IMR-90 (cell line): ENCODE measurements at regions not wholly inside any gene's neighbourhood (a gene's known extent, or its start where the extent isn't known, plus 50 kb on each side); places are given as distances from the start of the nearest gene placed in this dataset.

Source experiments
- ATAC-seq: fragments of 200-7000 bp; cut with Tn5 transposase; 2 replicates; pipeline ENCODE4 v1.9.1; 2020; ENCODE audit warnings: low read depth, mild to moderate bottlenecking, moderate library complexity
- BruUV-seq: library from RNA; stranded (reverse); fragments of 400-500 nt; replicated peaks from 2 replicates; lab custom pipeline; 2021; lab: Mats Ljungman, UMichigan
- CTCF ChIA-PET: fragments of 300-600 bp; formaldehyde crosslinking; extraction: SDS; loops from one replicate; lab custom pipeline; 2021; ENCODE audit warnings: antibody characterized with exemption; lab: Yijun Ruan, JAX
- POLR2A ChIA-PET: fragments of 300-600 bp; sonication (Branson Sonifier 250); formaldehyde crosslinking; loops from one replicate; lab custom pipeline; 2022; ENCODE audit warnings: antibody characterized with exemption; ENCODE audit not compliant: unreplicated experiment; lab: Charles Lee
- DNase-seq: peaks from one replicate; pipeline ENCODE4 v3.0.0; 2013
- H2AFZ ChIP-seq: replicated peaks from 2 replicates; pipeline ENCODE3; 2013; ENCODE audit warnings: low read length, mild to moderate bottlenecking; ENCODE audit not compliant: poor library complexity
- H2AK5ac ChIP-seq: 2 replicates; pipeline ENCODE4 v1.6.1; 2013; ENCODE audit warnings: low read depth, low read length, inconsistent platforms
- H2AK9ac ChIP-seq: replicated peaks from 2 replicates; pipeline ENCODE3; 2013; ENCODE audit warnings: mild to moderate bottlenecking, low read depth, low read length, moderate library complexity; ENCODE audit not compliant: poor library complexity
- H2BK120ac ChIP-seq: 2 replicates; pipeline ENCODE4 v1.6.1; 2013; ENCODE audit warnings: low read depth, low read length, inconsistent platforms
- H2BK15ac ChIP-seq: 3 replicates; pipeline ENCODE4 v1.6.1; 2013; ENCODE audit warnings: low read depth, low read length, inconsistent platforms
- H2BK20ac ChIP-seq: 2 replicates; pipeline ENCODE4 v1.6.1; 2013; ENCODE audit warnings: low read depth, mild to moderate bottlenecking, inconsistent platforms, low read length, moderate library complexity
- H2BK5ac ChIP-seq: 2 replicates; pipeline ENCODE4 v1.6.1; 2013; ENCODE audit warnings: mild to moderate bottlenecking, low read depth, low read length, inconsistent platforms; ENCODE audit not compliant: poor library complexity, severe bottlenecking
- H3K14ac ChIP-seq: replicated peaks from 2 replicates; pipeline ENCODE4 v1.6.1; 2013; ENCODE audit warnings: low read depth, low read length, inconsistent platforms
- H3K18ac ChIP-seq: 2 replicates; pipeline ENCODE4 v1.6.1; 2013; ENCODE audit warnings: low read depth, low read length, control low read depth
- H3K23ac ChIP-seq: 2 replicates; pipeline ENCODE4 v1.6.1; 2013; ENCODE audit warnings: low read depth, low read length, inconsistent platforms
- H3K27ac ChIP-seq: 2 replicates; pipeline ENCODE4 v1.5.1; 2013; ENCODE audit warnings: mild to moderate bottlenecking, control low read depth, low read length; ENCODE audit not compliant: insufficient read depth
- H3K27me3 ChIP-seq: 2 replicates; pipeline ENCODE4 v1.6.1; 2013; ENCODE audit warnings: low read length; ENCODE audit not compliant: control insufficient read depth, insufficient read depth
- H3K36me3 ChIP-seq: 2 replicates; pipeline ENCODE4 v1.6.1; 2013; ENCODE audit warnings: low read length, mixed read lengths; ENCODE audit not compliant: control insufficient read depth, insufficient read depth
- H3K4ac ChIP-seq: 2 replicates; pipeline ENCODE4 v1.6.1; 2013; ENCODE audit warnings: low read depth, low read length, inconsistent platforms
- H3K4me1 ChIP-seq: 2 replicates; pipeline ENCODE4 v1.6.1; 2013; ENCODE audit warnings: low read length, mixed read lengths; ENCODE audit not compliant: control insufficient read depth, insufficient read depth
- H3K4me2 ChIP-seq: 2 replicates; pipeline ENCODE4 v1.6.1; 2013; ENCODE audit warnings: low read depth, mild to moderate bottlenecking, control low read depth, low read length, moderate library complexity
- H3K4me3 ChIP-seq: 2 replicates; pipeline ENCODE4 v1.5.1; 2013; ENCODE audit warnings: low read depth, mild to moderate bottlenecking, control low read depth, low read length, moderate library complexity; ENCODE audit not compliant: insufficient read depth
- H3K56ac ChIP-seq: 2 replicates; pipeline ENCODE4 v1.6.1; 2013; ENCODE audit warnings: low read length, inconsistent platforms; ENCODE audit not compliant: insufficient read depth; ENCODE audit errors: extremely low read depth
- H3K79me1 ChIP-seq, 2 experiments: 2 replicates each; pipeline ENCODE4 v1.6.1; 2013; ENCODE audit warnings: low read length in 2 of 2, inconsistent platforms in 1 of 2, low read depth in 1 of 2
- H3K9ac ChIP-seq: 2 replicates; pipeline ENCODE4 v1.6.1; 2013; ENCODE audit warnings: low read depth, low read length, control low read depth
- H3K9me1 ChIP-seq: 2 replicates; pipeline ENCODE4 v1.6.1; 2013; ENCODE audit warnings: low read length, inconsistent platforms; ENCODE audit not compliant: insufficient read depth
- H3K9me3 ChIP-seq: 2 replicates; pipeline ENCODE4 v1.6.1; 2013; ENCODE audit warnings: low read length; ENCODE audit not compliant: control insufficient read depth, insufficient read depth
- H4K20me1 ChIP-seq: 2 replicates; pipeline ENCODE4 v1.6.1; 2013; ENCODE audit warnings: low read length, inconsistent platforms; ENCODE audit not compliant: insufficient read depth
- H4K5ac ChIP-seq: 2 replicates; pipeline ENCODE4 v1.6.1; 2013; ENCODE audit warnings: mild to moderate bottlenecking, low read depth, low read length, control low read depth
- H4K8ac ChIP-seq, 2 experiments: 2 replicates each; pipeline ENCODE4 v1.6.1; 2013; ENCODE audit warnings: low read depth in 2 of 2, low read length in 2 of 2, control low read depth in 1 of 2, inconsistent platforms in 1 of 2
- H4K91ac ChIP-seq: 2 replicates; pipeline ENCODE4 v1.6.1; 2013; ENCODE audit warnings: low read depth, low read length, inconsistent platforms; ENCODE audit not compliant: insufficient read depth
- BHLHE40 ChIP-seq: fragments of 150-350 bp; IDR thresholded peaks from 2 replicates; pipeline ENCODE4 v1.6.1; 2016; ENCODE audit warnings: mild to moderate bottlenecking, low read depth, low read length
- FOS ChIP-seq: fragments of 150-350 bp; IDR thresholded peaks from 2 replicates; pipeline ENCODE4 v1.6.1; 2016; ENCODE audit warnings: low read depth, low read length
- MAZ ChIP-seq: IDR thresholded peaks from 2 replicates; pipeline ENCODE4 v1.6.1; 2012; ENCODE audit warnings: low read depth, mild to moderate bottlenecking, low read length, improper control_type of control experiment, moderate library complexity, borderline replicate concordance
- MXI1 ChIP-seq: IDR thresholded peaks from 2 replicates; pipeline ENCODE4 v1.6.1; 2012; ENCODE audit warnings: low read depth, mild to moderate bottlenecking, low read length, moderate library complexity, borderline replicate concordance
- POLR2A ChIP-seq: IDR thresholded peaks from 2 replicates; pipeline ENCODE4 v1.6.1; 2012; ENCODE audit warnings: mild to moderate bottlenecking, low read depth, low read length
- RAD21 ChIP-seq: IDR thresholded peaks from 2 replicates; pipeline ENCODE4 v1.6.1; 2012; ENCODE audit warnings: low read length, improper control_type of control experiment
- RCOR1 ChIP-seq: IDR thresholded peaks from 2 replicates; pipeline ENCODE4 v1.6.1; 2012; ENCODE audit warnings: mild to moderate bottlenecking, low read length, improper control_type of control experiment; ENCODE audit not compliant: insufficient replicate concordance
- RFX5 ChIP-seq: IDR thresholded peaks from 2 replicates; pipeline ENCODE4 v1.8.0; 2012; ENCODE audit warnings: low read depth, mild to moderate bottlenecking, low read length, moderate library complexity
- SMC3 ChIP-seq: fragments of 150-350 bp; IDR thresholded peaks from 2 replicates; pipeline ENCODE4 v1.6.1; 2016; ENCODE audit warnings: low read depth, mild to moderate bottlenecking, antibody characterized with exemption, low read length, moderate library complexity
- WGBS, 2 experiments: methylation state at CpG; one replicate each; pipeline versions ENCODE4 v1.1.5 to v1.1.7; 2013; ENCODE audit warnings: missing lambda C conversion rate in 2 of 2; ENCODE audit not compliant: insufficient read length in 1 of 2; ENCODE audit errors: extremely low coverage in 2 of 2; 5-methylcytosine and 5-hydroxymethylcytosine counted together
- dilution Hi-C: fragments of 300-500 bp; cut with HindIII; formaldehyde crosslinking; loops from one replicate; pipeline ENCODE4 v1.14.3; 2018; ENCODE audit warnings: low sequenced_read_pairs; ENCODE audit not compliant: unreplicated experiment
- in situ Hi-C: fragments of 300-500 bp; cut with MboI; formaldehyde crosslinking; loops from 3 replicates; pipeline ENCODE4 v1.14.3; 2019; ENCODE audit warnings: low sequenced_read_pairs, inconsistent platforms, mixed read lengths
- intact Hi-C: fragments of 100-400 bp; cut with micrococcal nuclease; formaldehyde crosslinking; loops from 2 replicates; pipeline ENCODE4 v1.10.0; 2022
- TF ChIP-seq, protein P1 (sequence below): fragments of 150-350 bp; IDR thresholded peaks from 2 replicates; pipeline ENCODE4 v1.6.1; 2017; ENCODE audit warnings: mild to moderate bottlenecking, antibody characterized with exemption, low read length, low read depth

DNA sequence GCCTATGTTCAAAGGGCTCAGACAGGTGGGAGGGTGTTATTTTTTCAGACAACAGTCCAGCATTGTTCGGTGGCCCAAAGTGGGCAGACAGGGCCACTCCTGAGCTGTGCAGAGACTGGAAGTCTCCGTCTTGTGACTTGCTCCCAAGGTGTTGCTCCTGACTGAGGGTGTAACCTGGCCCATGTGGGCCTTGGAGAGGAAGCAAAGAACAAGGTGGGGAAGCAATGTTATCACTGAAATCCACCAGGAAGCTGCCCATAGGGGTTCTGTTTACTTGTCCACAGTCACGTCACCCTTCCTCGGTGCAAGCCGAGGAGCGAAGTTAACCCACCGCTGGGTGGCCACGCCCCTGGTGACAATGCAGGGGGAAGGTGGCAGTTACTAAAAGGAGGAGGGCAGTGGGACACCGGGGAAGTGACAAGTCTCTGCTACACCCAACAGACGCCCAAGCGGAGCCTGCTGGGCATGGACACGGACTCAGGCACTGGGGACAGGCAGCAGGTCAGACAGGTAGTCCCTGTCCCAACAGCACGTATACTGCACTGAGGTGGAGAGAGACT lies 311.6 kb upstream of the MKI67 start:
- Histone ChIP-seq H4K5ac (no peak overlapping the region), H3K9me3 (peaks cover 41% of the 10 kb centered on the region), H2AFZ (no peak overlapping the region), H3K4me3 (no peak overlapping the region), H2AK5ac (no peak overlapping the region), H3K4ac (no peak overlapping the region), H3K27ac (no peak overlapping the region), H3K27me3 (no peaks in the 10 kb centered on the region), H3K14ac (no peak overlapping the region), H2BK120ac (no peak overlapping the region), H2BK20ac (no peak overlapping the region), H2BK5ac (no peak overlapping the region), H3K56ac (no peak overlapping the region), H3K36me3 (no peaks in the 10 kb centered on the region), H2AK9ac (no peak overlapping the region), H3K23ac (no peak overlapping the region), H4K91ac (no peak overlapping the region), H4K8ac (no peak overlapping the region), H3K79me1 (no peaks in the 10 kb centered on the region), H3K4me2 (no peak overlapping the region), H3K4me1 (no peaks in the 10 kb centered on the region), H3K9me1 (no peaks in the 10 kb centered on the region), H3K9ac (no peak overlapping the region), H3K18ac (no peak overlapping the region), H4K20me1 (no peaks in the 10 kb centered on the region), H2BK15ac (no peak overlapping the region)
- DNase-seq (no peak), ATAC-seq (no peak)
- CTCF ChIA-PET: no interaction called here
- POLR2A ChIA-PET: no interaction called here
- intact Hi-C loops (no loop called here), in situ Hi-C loops (no loop called here), dilution Hi-C loops (no loop called here)
- BruUV-seq: no TSS peak
- TF ChIP-seq POLR2A: no peak
- TF ChIP-seq RAD21: no peak
- no peak for TF ChIP-seq MAZ
- no peak for TF ChIP-seq RCOR1
- TF ChIP-seq BHLHE40: no peak
- TF ChIP-seq SMC3: no peak
- TF ChIP-seq MXI1: no peak
- TF ChIP-seq RFX5: no peak
- TF ChIP-seq, protein P1, sequence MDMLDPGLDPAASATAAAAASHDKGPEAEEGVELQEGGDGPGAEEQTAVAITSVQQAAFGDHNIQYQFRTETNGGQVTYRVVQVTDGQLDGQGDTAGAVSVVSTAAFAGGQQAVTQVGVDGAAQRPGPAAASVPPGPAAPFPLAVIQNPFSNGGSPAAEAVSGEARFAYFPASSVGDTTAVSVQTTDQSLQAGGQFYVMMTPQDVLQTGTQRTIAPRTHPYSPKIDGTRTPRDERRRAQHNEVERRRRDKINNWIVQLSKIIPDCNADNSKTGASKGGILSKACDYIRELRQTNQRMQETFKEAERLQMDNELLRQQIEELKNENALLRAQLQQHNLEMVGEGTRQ: no peak
- TF ChIP-seq FOS: no peak
- WGBS, 2 experiments: 65% methylated on average over 6 of the region's 13 CpGs; no CpG with 5 or more reads in 1 of the 2 experiments
